Stimulated activated CD8-positive, alpha-beta memory T cell treated with anti-CD3 and anti-CD28 coated beads, Interleukin-7, amount 100 ng/mL, for 48 hours (primary cell): ENCODE measurements at regions not wholly inside any gene's neighbourhood (a gene's known extent, or its start where the extent isn't known, plus 50 kb on each side); places are given as distances from the start of the nearest gene placed in this dataset.
"Not testable (repeated sequence)": the region's sequence is repeated elsewhere in the genome, so short reads cannot be mapped to it uniquely, and the experiment has no call there.

Experiments used
- DNase-seq, 2 donors: peaks; one replicate each; pipeline ENCODE4 v3.0.0-alpha.2; 2020; ENCODE audit warnings: low read depth in 1 of 2; ENCODE audit errors: extremely low read depth in 1 of 2

- DNase-seq: no peak
Measured at GRCh38 chr3:59243476-59243875, 193.7 kb upstream of the CFAP20DC start.

GRCh38 chr3:59240666-59241255 lies 190.9 kb upstream of the CFAP20DC start:
- DNase-seq: no peak

GRCh38 chr3:59237121-59237520 lies 187.3 kb upstream of the CFAP20DC start:
- DNase-seq: no peak

GRCh38 chr3:59235634-59236012 lies 185.8 kb upstream of the CFAP20DC start:
- DNase-seq: peak; percentile 0 to 26

- DNase-seq: no peak
Measured at GRCh38 chr3:59234884-59235633, 185.2 kb upstream of the CFAP20DC start.

GRCh38 chr3:59230379-59230778 lies 180.6 kb upstream of the CFAP20DC start:
- not testable (repeated sequence) for DNase-seq

- no peak for DNase-seq
Measured at GRCh38 chr3:59213860-59214259, 164.0 kb upstream of the CFAP20DC start.

GRCh38 chr3:59212128-59212779 lies 162.4 kb upstream of the CFAP20DC start:
- no peak for DNase-seq

GRCh38 chr3:59210260-59210659 lies 160.4 kb upstream of the CFAP20DC start:
- DNase-seq: no peak

- DNase-seq: no peak
Measured at GRCh38 chr3:59192473-59192872, 142.6 kb upstream of the CFAP20DC start.

- no peak for DNase-seq
Measured at GRCh38 chr3:59191651-59192050, 141.8 kb upstream of the CFAP20DC start.

GRCh38 chr3:59189939-59190338 lies 140.1 kb upstream of the CFAP20DC start:
- no peak for DNase-seq

- no peak for DNase-seq
Measured at GRCh38 chr3:59189526-59189925, 139.7 kb upstream of the CFAP20DC start.

- DNase-seq: no peak
Measured at GRCh38 chr3:59186725-59187124, 136.9 kb upstream of the CFAP20DC start.

- no peak for DNase-seq
Measured at GRCh38 chr3:59185591-59186369, 136.0 kb upstream of the CFAP20DC start.

GRCh38 chr3:59180006-59180405 lies 130.2 kb upstream of the CFAP20DC start:
- DNase-seq: no peak

GRCh38 chr3:59178698-59179097 lies 128.9 kb upstream of the CFAP20DC start:
- no peak for DNase-seq

GRCh38 chr3:59171491-59171890 lies 121.7 kb upstream of the CFAP20DC start:
- DNase-seq: no peak

GRCh38 chr3:59170166-59170565 lies 120.3 kb upstream of the CFAP20DC start:
- not testable (repeated sequence) for DNase-seq

- no peak for DNase-seq
Measured at GRCh38 chr3:59167756-59168155, 117.9 kb upstream of the CFAP20DC start.

GRCh38 chr3:59163953-59164352 lies 114.1 kb upstream of the CFAP20DC start:
- DNase-seq: no peak
